GM13977 (cell line): ENCODE measurements at regions not wholly inside any gene's neighbourhood (a gene's known extent, or its start where the extent isn't known, plus 50 kb on each side); places are given as distances from the start of the nearest gene placed in this dataset.

ENCODE experiments used
- DNase-seq: peaks from one replicate; pipeline ENCODE4 v3.0.0; 2012; ENCODE audit warnings: low spot score
- CTCF ChIP-seq: IDR thresholded peaks from 2 replicates; pipeline ENCODE4 v1.5.1; 2012; ENCODE audit warnings: mild to moderate bottlenecking, control low read depth; ENCODE audit not compliant: insufficient read depth; ENCODE audit errors: extremely low read depth, missing control alignments
- in situ Hi-C: fragments of 300-500 bp; cut with MboI; formaldehyde crosslinking; loops from one replicate; pipeline ENCODE4 v1.12.0; 2022; ENCODE audit warnings: low sequenced_read_pairs, low pct_unique_long_range_greater_than_20kb, mixed read lengths, inconsistent platforms; ENCODE audit not compliant: unreplicated experiment

DNA sequence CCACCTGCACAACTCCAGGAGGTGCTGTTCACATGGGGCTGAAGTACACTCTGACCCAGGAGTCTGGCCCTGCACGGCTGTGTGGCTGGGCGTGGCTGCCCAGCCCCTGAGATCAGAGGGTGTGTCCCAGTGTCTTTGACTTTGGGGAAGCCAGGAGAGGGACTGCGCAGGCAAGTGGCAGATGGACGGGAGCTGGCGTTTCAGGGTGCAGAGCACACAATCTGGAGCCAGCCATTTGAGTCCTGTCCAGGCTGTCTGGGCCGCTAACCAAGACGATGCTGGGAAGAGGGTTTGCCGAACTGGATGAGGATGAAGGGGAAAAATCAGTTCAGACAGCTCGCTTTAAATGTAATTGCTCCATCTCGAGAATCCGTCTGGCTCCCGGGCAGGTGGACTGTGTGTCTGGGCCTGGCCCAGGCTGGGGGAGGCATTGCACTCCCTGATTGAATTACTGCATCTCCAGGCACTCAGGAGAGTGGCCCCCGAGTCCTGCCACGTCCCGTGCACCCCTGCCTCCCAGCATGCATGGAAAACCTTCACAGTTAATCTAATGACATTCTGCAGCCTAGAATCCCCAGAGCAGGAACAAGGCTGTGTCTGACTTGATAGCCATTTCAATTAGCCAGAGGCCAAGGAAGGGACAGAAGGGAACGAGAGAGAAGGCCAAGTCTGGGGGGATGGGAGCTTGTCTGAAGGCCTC, 120.8 kb upstream of the NANOS1 start:
- TF ChIP-seq CTCF = no peak

DNA sequence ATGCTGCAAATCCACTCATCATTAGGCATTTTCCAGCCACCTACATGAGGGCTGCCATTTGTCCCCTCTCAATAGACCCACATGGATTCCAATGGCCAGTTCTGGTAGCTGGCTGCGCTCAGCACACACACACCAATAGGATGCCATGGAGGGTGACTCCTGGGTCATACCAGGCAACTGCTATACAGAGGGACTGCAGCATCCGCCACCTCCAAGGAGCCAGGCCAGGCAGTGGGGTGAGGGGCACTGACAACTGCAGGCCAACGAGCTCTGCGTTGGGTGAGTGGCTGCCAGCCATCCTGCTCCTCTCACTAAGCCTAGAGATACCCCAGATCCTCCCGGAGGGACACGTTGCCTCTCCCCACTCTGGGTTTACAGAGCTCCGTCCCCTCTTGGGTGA, 118.8 kb upstream of the NANOS1 start:
- in situ Hi-C loops = no loop called here
- no peak for TF ChIP-seq CTCF
- no peak for DNase-seq

More for the DNA sequence above, 120.8 kb upstream of the NANOS1 start:
- no peak for DNase-seq
- in situ Hi-C loops = no loop called here

- in situ Hi-C loops = no loop called here
- no peak for TF ChIP-seq CTCF
- DNase-seq = no peak
Measured at GRCh38 chr10:118911363-118911762, 118.2 kb upstream of the NANOS1 start.

GRCh38 chr10:118912961-118913600, 116.4 kb upstream of the NANOS1 start:
- in situ Hi-C loops = no loop called here
- no peak for TF ChIP-seq CTCF
- no peak for DNase-seq

- in situ Hi-C loops = no loop called here
- no peak for DNase-seq
- no peak for TF ChIP-seq CTCF
Measured at GRCh38 chr10:118913825-118914224, 115.7 kb upstream of the NANOS1 start.

DNA sequence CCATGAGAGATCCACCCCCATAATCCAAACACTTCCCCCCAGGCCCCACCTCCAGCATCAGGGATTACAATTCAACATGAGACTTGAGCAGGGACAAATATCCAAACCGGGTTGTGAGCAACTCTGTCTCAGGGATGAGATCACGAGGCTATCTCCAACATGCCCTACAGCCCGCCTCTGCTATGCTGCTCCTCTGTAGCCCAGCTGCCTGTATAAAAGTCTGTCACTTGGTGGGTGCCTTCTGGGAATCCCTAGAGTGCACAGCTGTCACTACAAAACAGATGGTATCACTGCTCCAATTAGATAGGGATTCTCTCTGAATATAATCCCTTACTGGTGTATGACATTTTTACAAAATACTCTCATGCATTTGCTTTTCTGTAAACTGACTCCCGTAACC, 114.9 kb upstream of the NANOS1 start:
- in situ Hi-C loops = no loop called here
- no peak for DNase-seq
- no peak for TF ChIP-seq CTCF
